ENCODE measurements at regions not wholly inside any gene's neighbourhood (a gene's known extent, or its start where the extent isn't known, plus 50 kb on each side); places are given as distances from the start of the nearest gene placed in this dataset.

DNA sequence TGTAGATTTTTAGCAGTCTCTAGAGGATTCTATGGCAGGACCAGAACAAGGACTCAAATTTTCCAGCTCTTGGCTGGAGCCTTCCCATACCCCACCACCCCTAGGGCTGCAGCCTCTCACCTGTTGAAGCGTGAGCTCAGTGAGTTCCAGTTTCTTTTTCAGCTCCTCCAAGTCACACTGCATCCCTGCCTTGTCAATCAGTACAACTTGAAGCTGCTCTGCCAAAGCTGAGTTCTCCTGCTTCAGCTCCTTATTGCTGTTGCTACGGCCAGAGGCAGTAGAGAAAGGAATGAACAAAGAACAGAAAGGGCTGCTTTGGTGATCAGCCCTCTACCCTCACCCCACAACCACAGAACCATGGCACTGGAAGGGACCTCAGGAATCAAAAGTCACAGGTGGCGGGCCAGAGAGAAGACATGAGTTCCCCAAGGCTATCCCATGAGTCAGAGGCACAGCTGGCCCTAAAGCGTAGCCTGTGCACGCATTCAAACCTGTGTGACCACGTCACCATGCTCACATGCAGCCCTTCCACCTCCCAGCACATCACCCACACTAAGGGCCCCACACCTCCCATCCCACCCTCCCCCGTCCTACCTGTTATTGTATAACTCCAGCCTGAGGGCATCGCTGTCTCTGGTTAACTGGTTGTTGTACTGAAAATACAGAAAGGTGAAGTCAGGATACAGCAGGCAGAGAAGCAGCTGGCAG is 83.3 kb upstream of the C2CD4B start:
- TF ChIP-seq, protein P1, sequence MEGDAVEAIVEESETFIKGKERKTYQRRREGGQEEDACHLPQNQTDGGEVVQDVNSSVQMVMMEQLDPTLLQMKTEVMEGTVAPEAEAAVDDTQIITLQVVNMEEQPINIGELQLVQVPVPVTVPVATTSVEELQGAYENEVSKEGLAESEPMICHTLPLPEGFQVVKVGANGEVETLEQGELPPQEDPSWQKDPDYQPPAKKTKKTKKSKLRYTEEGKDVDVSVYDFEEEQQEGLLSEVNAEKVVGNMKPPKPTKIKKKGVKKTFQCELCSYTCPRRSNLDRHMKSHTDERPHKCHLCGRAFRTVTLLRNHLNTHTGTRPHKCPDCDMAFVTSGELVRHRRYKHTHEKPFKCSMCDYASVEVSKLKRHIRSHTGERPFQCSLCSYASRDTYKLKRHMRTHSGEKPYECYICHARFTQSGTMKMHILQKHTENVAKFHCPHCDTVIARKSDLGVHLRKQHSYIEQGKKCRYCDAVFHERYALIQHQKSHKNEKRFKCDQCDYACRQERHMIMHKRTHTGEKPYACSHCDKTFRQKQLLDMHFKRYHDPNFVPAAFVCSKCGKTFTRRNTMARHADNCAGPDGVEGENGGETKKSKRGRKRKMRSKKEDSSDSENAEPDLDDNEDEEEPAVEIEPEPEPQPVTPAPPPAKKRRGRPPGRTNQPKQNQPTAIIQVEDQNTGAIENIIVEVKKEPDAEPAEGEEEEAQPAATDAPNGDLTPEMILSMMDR (IDR thresholded peaks at IDR 0.05; ENCODE audit: poor library complexity, severe bottlenecking) = no peak
- TF ChIP-seq EZH2 (IDR thresholded peaks at IDR 0.05; ENCODE audit: borderline replicate concordance, insufficient read depth, low read length, poor library complexity, severe bottlenecking) = no peak
- no peak for TF ChIP-seq RAD21 (conservative IDR thresholded peaks at IDR 0.05)
- no peak for TF ChIP-seq POLR2AphosphoS5 (IDR thresholded peaks at IDR 0.05)
- no peak for TF ChIP-seq EP300 (conservative IDR thresholded peaks at IDR 0.05; ENCODE audit: poor library complexity, severe bottlenecking)
- TF ChIP-seq SMC3 (conservative IDR thresholded peaks at IDR 0.05; ENCODE audit: poor library complexity) = no peak
- TF ChIP-seq, protein P2, sequence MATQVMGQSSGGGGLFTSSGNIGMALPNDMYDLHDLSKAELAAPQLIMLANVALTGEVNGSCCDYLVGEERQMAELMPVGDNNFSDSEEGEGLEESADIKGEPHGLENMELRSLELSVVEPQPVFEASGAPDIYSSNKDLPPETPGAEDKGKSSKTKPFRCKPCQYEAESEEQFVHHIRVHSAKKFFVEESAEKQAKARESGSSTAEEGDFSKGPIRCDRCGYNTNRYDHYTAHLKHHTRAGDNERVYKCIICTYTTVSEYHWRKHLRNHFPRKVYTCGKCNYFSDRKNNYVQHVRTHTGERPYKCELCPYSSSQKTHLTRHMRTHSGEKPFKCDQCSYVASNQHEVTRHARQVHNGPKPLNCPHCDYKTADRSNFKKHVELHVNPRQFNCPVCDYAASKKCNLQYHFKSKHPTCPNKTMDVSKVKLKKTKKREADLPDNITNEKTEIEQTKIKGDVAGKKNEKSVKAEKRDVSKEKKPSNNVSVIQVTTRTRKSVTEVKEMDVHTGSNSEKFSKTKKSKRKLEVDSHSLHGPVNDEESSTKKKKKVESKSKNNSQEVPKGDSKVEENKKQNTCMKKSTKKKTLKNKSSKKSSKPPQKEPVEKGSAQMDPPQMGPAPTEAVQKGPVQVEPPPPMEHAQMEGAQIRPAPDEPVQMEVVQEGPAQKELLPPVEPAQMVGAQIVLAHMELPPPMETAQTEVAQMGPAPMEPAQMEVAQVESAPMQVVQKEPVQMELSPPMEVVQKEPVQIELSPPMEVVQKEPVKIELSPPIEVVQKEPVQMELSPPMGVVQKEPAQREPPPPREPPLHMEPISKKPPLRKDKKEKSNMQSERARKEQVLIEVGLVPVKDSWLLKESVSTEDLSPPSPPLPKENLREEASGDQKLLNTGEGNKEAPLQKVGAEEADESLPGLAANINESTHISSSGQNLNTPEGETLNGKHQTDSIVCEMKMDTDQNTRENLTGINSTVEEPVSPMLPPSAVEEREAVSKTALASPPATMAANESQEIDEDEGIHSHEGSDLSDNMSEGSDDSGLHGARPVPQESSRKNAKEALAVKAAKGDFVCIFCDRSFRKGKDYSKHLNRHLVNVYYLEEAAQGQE (IDR thresholded peaks at IDR 0.05; ENCODE audit: borderline replicate concordance) = no peak
- TF ChIP-seq TAF1 (IDR thresholded peaks at IDR 0.05; ENCODE audit: low read depth) = no peak
- TF ChIP-seq MXI1 (conservative IDR thresholded peaks at IDR 0.05; ENCODE audit: poor library complexity, severe bottlenecking) = no peak
